Body of pancreas (tissue), 4 donors: ENCODE measurements at regions not wholly inside any gene's neighbourhood (a gene's known extent, or its start where the extent isn't known, plus 50 kb on each side); places are given as distances from the start of the nearest gene placed in this dataset.

ENCODE experiments used
- POLR2A ChIP-seq, 3 donors: fragments of 450-650 bp; IDR thresholded peaks; one replicate each; pipeline ENCODE4 v1.6.1; 2016; ENCODE audit warnings: antibody characterized with exemption in 3 of 3, mild to moderate bottlenecking in 2 of 3
- TF ChIP-seq, protein P1 (sequence below), 7 experiments: fragments of 450-650 bp in 4 of 7; fragments of 200-600 bp in 3 of 7; sonication (generic) in 3 of 7; IDR thresholded peaks; one replicate each; pipeline ENCODE4 v1.5.1; 2016 to 2019; ENCODE audit warnings: antibody characterized with exemption in 7 of 7

DNA sequence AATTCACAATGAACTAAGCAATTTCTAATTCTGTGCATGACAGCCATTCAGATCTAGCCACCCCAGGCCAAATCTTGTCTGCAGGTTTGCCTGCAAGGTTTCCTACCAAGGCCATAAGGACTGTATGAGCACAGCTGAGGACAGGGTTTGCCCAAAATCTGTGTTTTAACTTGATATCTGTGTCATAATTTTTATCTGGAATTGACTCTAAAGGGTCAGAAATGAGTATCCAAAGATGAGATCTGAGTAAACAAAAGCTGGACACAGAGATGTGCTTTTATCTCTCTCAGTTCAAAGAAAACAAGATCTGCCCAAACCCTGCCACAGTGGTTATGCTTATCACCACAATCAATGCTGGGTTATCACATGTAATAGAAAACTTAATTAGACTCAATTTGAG lies 154.6 kb upstream of the COL8A1 start:
- TF ChIP-seq, protein P1, sequence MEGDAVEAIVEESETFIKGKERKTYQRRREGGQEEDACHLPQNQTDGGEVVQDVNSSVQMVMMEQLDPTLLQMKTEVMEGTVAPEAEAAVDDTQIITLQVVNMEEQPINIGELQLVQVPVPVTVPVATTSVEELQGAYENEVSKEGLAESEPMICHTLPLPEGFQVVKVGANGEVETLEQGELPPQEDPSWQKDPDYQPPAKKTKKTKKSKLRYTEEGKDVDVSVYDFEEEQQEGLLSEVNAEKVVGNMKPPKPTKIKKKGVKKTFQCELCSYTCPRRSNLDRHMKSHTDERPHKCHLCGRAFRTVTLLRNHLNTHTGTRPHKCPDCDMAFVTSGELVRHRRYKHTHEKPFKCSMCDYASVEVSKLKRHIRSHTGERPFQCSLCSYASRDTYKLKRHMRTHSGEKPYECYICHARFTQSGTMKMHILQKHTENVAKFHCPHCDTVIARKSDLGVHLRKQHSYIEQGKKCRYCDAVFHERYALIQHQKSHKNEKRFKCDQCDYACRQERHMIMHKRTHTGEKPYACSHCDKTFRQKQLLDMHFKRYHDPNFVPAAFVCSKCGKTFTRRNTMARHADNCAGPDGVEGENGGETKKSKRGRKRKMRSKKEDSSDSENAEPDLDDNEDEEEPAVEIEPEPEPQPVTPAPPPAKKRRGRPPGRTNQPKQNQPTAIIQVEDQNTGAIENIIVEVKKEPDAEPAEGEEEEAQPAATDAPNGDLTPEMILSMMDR (IDR thresholded peaks at IDR 0.05) = no peak
- TF ChIP-seq POLR2A (IDR thresholded peaks at IDR 0.05) = no peak
